ENCODE measurements at regions not wholly inside any gene's neighbourhood (a gene's known extent, or its start where the extent isn't known, plus 50 kb on each side); places are given as distances from the start of the nearest gene placed in this dataset.

GRCh38 chr5:57332361-57332760, 150.2 kb downstream of the ACTBL2 start:
- H3K4me3 ChIP-seq (ENCODE audit: control insufficient read depth, low read depth, low read length) = no peak overlapping the region
- no peak for TF ChIP-seq CTCF (conservative IDR thresholded peaks at IDR 0.05; ENCODE audit: control insufficient read depth, insufficient read depth, low read depth, low read length)
- peak; percentile 63 for DNase-seq (ENCODE audit: low read depth)

- peak; percentile 45 for DNase-seq (ENCODE audit: low read depth)
- H3K4me3 ChIP-seq (ENCODE audit: control insufficient read depth, low read depth, low read length) = no peak overlapping the region
- TF ChIP-seq CTCF (conservative IDR thresholded peaks at IDR 0.05; ENCODE audit: control insufficient read depth, insufficient read depth, low read depth, low read length) = no peak
These were observed 153.9 kb downstream of the GPBP1 start for GRCh38 chr5:57327561-57328367.

- TF ChIP-seq CTCF (conservative IDR thresholded peaks at IDR 0.05; ENCODE audit: control insufficient read depth, insufficient read depth, low read depth, low read length) = no peak
- H3K4me3 ChIP-seq (ENCODE audit: control insufficient read depth, low read depth, low read length) = no peak overlapping the region
- peak; percentile 36 for DNase-seq (ENCODE audit: low read depth)
These were observed 152.0 kb downstream of the GPBP1 start for GRCh38 chr5:57325678-57326397.

GRCh38 chr5:57324861-57325260, 151.0 kb downstream of the GPBP1 start:
- no peak overlapping the region for H3K4me3 ChIP-seq (ENCODE audit: control insufficient read depth, low read depth, low read length)
- TF ChIP-seq CTCF (conservative IDR thresholded peaks at IDR 0.05; ENCODE audit: control insufficient read depth, insufficient read depth, low read depth, low read length) = no peak
- DNase-seq (ENCODE audit: low read depth) = no peak

GRCh38 chr5:57324181-57324580, 150.3 kb downstream of the GPBP1 start:
- no peak for TF ChIP-seq CTCF (conservative IDR thresholded peaks at IDR 0.05; ENCODE audit: control insufficient read depth, insufficient read depth, low read depth, low read length)
- no peak overlapping the region for H3K4me3 ChIP-seq (ENCODE audit: control insufficient read depth, low read depth, low read length)
- DNase-seq (ENCODE audit: low read depth) = no peak

GRCh38 chr5:57320582-57320981, 146.7 kb downstream of the GPBP1 start:
- DNase-seq (ENCODE audit: low read depth) = no peak
- no peak overlapping the region for H3K4me3 ChIP-seq (ENCODE audit: control insufficient read depth, low read depth, low read length)
- no peak for TF ChIP-seq CTCF (conservative IDR thresholded peaks at IDR 0.05; ENCODE audit: control insufficient read depth, insufficient read depth, low read depth, low read length)
